NCI-H2107 (cell line): ENCODE measurements at regions not wholly inside any gene's neighbourhood (a gene's known extent, or its start where the extent isn't known, plus 50 kb on each side); places are given as distances from the start of the nearest gene placed in this dataset.

ENCODE experiments used
- DNase-seq: peaks from one replicate; lab custom pipeline; 2025; lab: John Stamatoyannopoulos, UW

- DNase-seq, result no peak
These were observed 357.0 kb downstream of the FBXO15 start for GRCh38 chr18:73790587-73790986.

GRCh38 chr18:73787316-73787715, 360.3 kb downstream of the FBXO15 start:
- no peak for DNase-seq

GRCh38 chr18:73785300-73785699, 362.3 kb downstream of the FBXO15 start:
- no peak for DNase-seq

- DNase-seq, result no peak
These were observed 362.8 kb downstream of the FBXO15 start for GRCh38 chr18:73784853-73785252.

- DNase-seq, result no peak
These were observed 365.2 kb downstream of the FBXO15 start for GRCh38 chr18:73782405-73782804.

- no peak for DNase-seq
These were observed 367.4 kb downstream of the FBXO15 start for GRCh38 chr18:73780218-73780617.

- DNase-seq, result no peak
These were observed 369.6 kb downstream of the FBXO15 start for GRCh38 chr18:73778032-73778359.

- DNase-seq, result no peak
These were observed 370.1 kb downstream of the FBXO15 start for GRCh38 chr18:73777356-73778031.

- DNase-seq, result peak; percentile 78
These were observed 372.7 kb downstream of the FBXO15 start for GRCh38 chr18:73774811-73775509.

GRCh38 chr18:73768043-73768442, 379.6 kb downstream of the FBXO15 start:
- no peak for DNase-seq

- DNase-seq, result no peak
These were observed 380.6 kb downstream of the FBXO15 start for GRCh38 chr18:73766910-73767515.

GRCh38 chr18:73758446-73758845, 389.2 kb downstream of the FBXO15 start:
- DNase-seq, result no peak

- DNase-seq, result no peak
These were observed 391.2 kb downstream of the FBXO15 start for GRCh38 chr18:73756256-73757091.

- no peak for DNase-seq
These were observed 394.7 kb downstream of the FBXO15 start for GRCh38 chr18:73752965-73753364.

GRCh38 chr18:73752546-73752945, 395.1 kb downstream of the FBXO15 start:
- no peak for DNase-seq

- DNase-seq, result no peak
These were observed 397.6 kb downstream of the FBXO15 start for GRCh38 chr18:73750052-73750451.

GRCh38 chr18:73749304-73749703, 398.3 kb downstream of the FBXO15 start:
- no peak for DNase-seq

GRCh38 chr18:73748731-73749130, 398.9 kb downstream of the FBXO15 start:
- no peak for DNase-seq

- no peak for DNase-seq
These were observed 401.5 kb downstream of the FBXO15 start for GRCh38 chr18:73746101-73746500.

- no peak for DNase-seq
These were observed 404.7 kb downstream of the FBXO15 start for GRCh38 chr18:73742957-73743356.

- no peak for DNase-seq
These were observed 405.7 kb downstream of the FBXO15 start for GRCh38 chr18:73741946-73742345.

- DNase-seq, result no peak
These were observed 408.5 kb downstream of the FBXO15 start for GRCh38 chr18:73739098-73739497.

GRCh38 chr18:73737990-73738389, 409.6 kb downstream of the FBXO15 start:
- no peak for DNase-seq
